ENCODE measurements at regions not wholly inside any gene's neighbourhood (a gene's known extent, or its start where the extent isn't known, plus 50 kb on each side); places are given as distances from the start of the nearest gene placed in this dataset.

GRCh38 chr6:164856138-164856537, 453.3 kb downstream of the C6orf118 start:
- TF ChIP-seq CTCF (IDR thresholded peaks at IDR 0.05; ENCODE audit: low read depth, low read length) = no peak
- H3K36me3 ChIP-seq = no peaks in the 10 kb centered on the region
- no peak overlapping the region for H3K4me3 ChIP-seq (ENCODE audit: low read depth, low read length)
- no peaks in the 10 kb centered on the region for H3K9me3 ChIP-seq
- H3K27me3 ChIP-seq = no peaks in the 10 kb centered on the region
- DNase-seq = no peak
- H3K4me1 ChIP-seq = no peaks in the 10 kb centered on the region; the same call in none of the 2 replicates

- Histone ChIP-seq H3K36me3 (no peaks in the 10 kb centered on the region), H3K9me3 (no peaks in the 10 kb centered on the region), H3K27me3 (no peaks in the 10 kb centered on the region), H3K4me1 (no peaks in the 10 kb centered on the region; the same call in none of the 2 replicates), H3K4me3 (ENCODE audit: low read depth, low read length) (no peak overlapping the region)
- TF ChIP-seq CTCF (IDR thresholded peaks at IDR 0.05; ENCODE audit: low read depth, low read length) = no peak
- no peak for DNase-seq
These were observed 454.1 kb downstream of the C6orf118 start for GRCh38 chr6:164855281-164855680.

- no peaks in the 10 kb centered on the region for H3K36me3 ChIP-seq
- H3K4me3 ChIP-seq (ENCODE audit: low read depth, low read length) = no peak overlapping the region
- DNase-seq = no peak
- H3K9me3 ChIP-seq = no peaks in the 10 kb centered on the region
- TF ChIP-seq CTCF (IDR thresholded peaks at IDR 0.05; ENCODE audit: low read depth, low read length) = no peak
- no peaks in the 10 kb centered on the region; the same call in none of the 2 replicates for H3K4me1 ChIP-seq
- H3K27me3 ChIP-seq = no peaks in the 10 kb centered on the region
These were observed 454.9 kb downstream of the C6orf118 start for GRCh38 chr6:164854526-164854925.

GRCh38 chr6:164845773-164846172, 463.6 kb downstream of the C6orf118 start:
- no peak overlapping the region for H3K4me3 ChIP-seq (ENCODE audit: low read depth, low read length)
- H3K4me1 ChIP-seq = peaks cover 2% of the 10 kb centered on the region; the same call in 1 of the 2 replicates
- H3K36me3 ChIP-seq = no peaks in the 10 kb centered on the region
- H3K27me3 ChIP-seq = no peaks in the 10 kb centered on the region
- no peaks in the 10 kb centered on the region for H3K9me3 ChIP-seq
- no peak for TF ChIP-seq CTCF (IDR thresholded peaks at IDR 0.05; ENCODE audit: low read depth, low read length)
- DNase-seq = no peak

- no peak for DNase-seq
- H3K4me3 ChIP-seq (ENCODE audit: low read depth, low read length) = no peak overlapping the region
- no peak for TF ChIP-seq CTCF (IDR thresholded peaks at IDR 0.05; ENCODE audit: low read depth, low read length)
- H3K27me3 ChIP-seq = no peaks in the 10 kb centered on the region
- no peaks in the 10 kb centered on the region for H3K36me3 ChIP-seq
- H3K9me3 ChIP-seq = no peaks in the 10 kb centered on the region
- H3K4me1 ChIP-seq = peaks cover 2% of the 10 kb centered on the region; the same call in 1 of the 2 replicates
These were observed 467.3 kb downstream of the C6orf118 start for GRCh38 chr6:164842085-164842484.

- no peak for TF ChIP-seq CTCF (IDR thresholded peaks at IDR 0.05; ENCODE audit: low read depth, low read length)
These were observed 471.3 kb downstream of the C6orf118 start for GRCh38 chr6:164838068-164838615.

More at GRCh38 chr6:164838068-164838615, 471.3 kb downstream of the C6orf118 start:
- Histone ChIP-seq H3K27me3 (no peaks in the 10 kb centered on the region), H3K4me1 (no peaks in the 10 kb centered on the region), H3K36me3 (no peaks in the 10 kb centered on the region), H3K9me3 (no peaks in the 10 kb centered on the region), H3K4me3 (ENCODE audit: low read depth, low read length) (no peak overlapping the region)
- DNase-seq = no peak
